ENCODE measurements at regions not wholly inside any gene's neighbourhood (a gene's known extent, or its start where the extent isn't known, plus 50 kb on each side); places are given as distances from the start of the nearest gene placed in this dataset.

DNA sequence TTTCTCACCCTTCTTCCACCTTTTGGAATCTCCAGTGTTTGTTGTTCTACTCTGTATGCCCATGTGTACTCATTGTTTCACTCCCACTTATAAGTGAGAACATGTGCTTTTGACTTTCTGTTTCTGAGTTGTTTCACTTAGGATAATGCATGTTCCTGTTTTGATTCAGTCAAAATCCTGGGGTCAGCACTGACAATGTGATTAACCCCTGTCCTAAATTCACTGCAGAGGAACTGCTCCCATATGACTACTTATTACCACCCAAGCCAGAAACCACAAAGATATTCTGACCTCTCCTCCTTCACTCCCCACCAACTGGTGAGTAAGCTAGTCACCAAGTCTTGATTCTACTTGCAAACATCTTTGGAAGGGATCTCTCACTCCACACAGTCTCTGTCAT, 251.4 kb upstream of the TCF4 start:
- no peak overlapping the region for H3K27ac ChIP-seq
- intact Hi-C loops (cut with DNase I; ENCODE audit: low total_unique reads): no loop called here
- TF ChIP-seq, protein P1, sequence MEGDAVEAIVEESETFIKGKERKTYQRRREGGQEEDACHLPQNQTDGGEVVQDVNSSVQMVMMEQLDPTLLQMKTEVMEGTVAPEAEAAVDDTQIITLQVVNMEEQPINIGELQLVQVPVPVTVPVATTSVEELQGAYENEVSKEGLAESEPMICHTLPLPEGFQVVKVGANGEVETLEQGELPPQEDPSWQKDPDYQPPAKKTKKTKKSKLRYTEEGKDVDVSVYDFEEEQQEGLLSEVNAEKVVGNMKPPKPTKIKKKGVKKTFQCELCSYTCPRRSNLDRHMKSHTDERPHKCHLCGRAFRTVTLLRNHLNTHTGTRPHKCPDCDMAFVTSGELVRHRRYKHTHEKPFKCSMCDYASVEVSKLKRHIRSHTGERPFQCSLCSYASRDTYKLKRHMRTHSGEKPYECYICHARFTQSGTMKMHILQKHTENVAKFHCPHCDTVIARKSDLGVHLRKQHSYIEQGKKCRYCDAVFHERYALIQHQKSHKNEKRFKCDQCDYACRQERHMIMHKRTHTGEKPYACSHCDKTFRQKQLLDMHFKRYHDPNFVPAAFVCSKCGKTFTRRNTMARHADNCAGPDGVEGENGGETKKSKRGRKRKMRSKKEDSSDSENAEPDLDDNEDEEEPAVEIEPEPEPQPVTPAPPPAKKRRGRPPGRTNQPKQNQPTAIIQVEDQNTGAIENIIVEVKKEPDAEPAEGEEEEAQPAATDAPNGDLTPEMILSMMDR (IDR thresholded peaks at IDR 0.05): no peak
- TF ChIP-seq POLR2A (IDR thresholded peaks at IDR 0.05): no peak
- no peaks in the 10 kb centered on the region for H3K27me3 ChIP-seq
- H3K4me1 ChIP-seq: no peaks in the 10 kb centered on the region
- H3K36me3 ChIP-seq (ENCODE audit: low read depth, missing control alignments): no peaks in the 10 kb centered on the region
- H3K4me3 ChIP-seq: no peak overlapping the region
- no peak for DNase-seq
- H3K9me3 ChIP-seq: no peaks in the 10 kb centered on the region

DNA sequence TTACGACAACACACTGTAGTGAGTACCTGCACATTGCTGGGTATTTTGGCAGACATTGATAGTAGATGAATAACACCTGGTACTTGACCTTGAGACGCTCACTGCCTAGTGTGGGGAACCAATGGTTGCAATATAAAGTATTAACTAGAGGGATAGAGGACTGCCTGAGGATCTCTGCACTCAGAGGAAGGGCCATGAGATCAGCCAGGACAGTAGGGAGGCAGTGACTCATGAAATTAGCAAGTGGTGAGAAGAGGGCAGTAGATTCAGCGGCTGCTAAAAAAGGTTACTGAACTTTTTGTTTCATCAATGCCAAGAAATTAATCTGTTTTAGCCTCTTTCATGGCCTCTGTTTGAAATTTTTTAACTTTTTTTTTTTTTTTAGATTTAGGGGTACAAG, 250.8 kb upstream of the TCF4 start:
- no peak for DNase-seq
- TF ChIP-seq POLR2A (IDR thresholded peaks at IDR 0.05): no peak
- TF ChIP-seq, protein P1 (IDR thresholded peaks at IDR 0.05): no peak
- no peaks in the 10 kb centered on the region for H3K36me3 ChIP-seq (ENCODE audit: low read depth, missing control alignments)
- 74 to 80% methylated on average over 3 of the region's 3 CpGs for WGBS, 2 donors
- no peak overlapping the region for H3K27ac ChIP-seq
- H3K27me3 ChIP-seq: no peaks in the 10 kb centered on the region
- H3K9me3 ChIP-seq: no peaks in the 10 kb centered on the region
- intact Hi-C loops (cut with DNase I; ENCODE audit: low total_unique reads): no loop called here
- H3K4me1 ChIP-seq: no peaks in the 10 kb centered on the region
- no peak overlapping the region for H3K4me3 ChIP-seq

DNA sequence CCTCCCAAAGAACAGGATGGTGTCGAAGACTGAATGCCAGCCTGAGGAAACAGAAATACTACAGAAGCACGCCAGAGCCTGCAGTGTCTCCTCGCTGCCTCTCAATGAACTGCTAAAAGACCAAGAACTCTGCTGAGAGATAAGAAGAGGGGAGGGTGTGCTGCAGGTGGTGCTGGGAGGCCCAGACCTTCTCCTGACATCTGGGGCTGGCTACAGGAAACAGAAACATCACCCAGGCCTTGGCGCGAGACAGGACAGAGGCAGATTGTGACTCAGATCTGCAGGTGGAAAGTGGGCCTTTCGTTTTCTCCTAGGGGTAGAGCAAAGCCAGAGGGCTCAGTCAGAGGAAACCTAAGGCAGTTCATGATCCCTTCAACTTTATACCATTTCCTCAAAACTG, 250.3 kb upstream of the TCF4 start:
- intact Hi-C loops (cut with DNase I; ENCODE audit: low total_unique reads): no loop called here
- no peaks in the 10 kb centered on the region for H3K9me3 ChIP-seq
- no peak for DNase-seq
- no peaks in the 10 kb centered on the region for H3K4me1 ChIP-seq
- WGBS, 2 donors: 81 to 87% methylated on average over 6 of the region's 6 CpGs
- H3K4me3 ChIP-seq: no peak overlapping the region
- no peak overlapping the region for H3K27ac ChIP-seq
- no peaks in the 10 kb centered on the region for H3K36me3 ChIP-seq (ENCODE audit: low read depth, missing control alignments)
- TF ChIP-seq, protein P1 (IDR thresholded peaks at IDR 0.05): no peak
- TF ChIP-seq POLR2A (IDR thresholded peaks at IDR 0.05): no peak
- no peaks in the 10 kb centered on the region for H3K27me3 ChIP-seq

DNA sequence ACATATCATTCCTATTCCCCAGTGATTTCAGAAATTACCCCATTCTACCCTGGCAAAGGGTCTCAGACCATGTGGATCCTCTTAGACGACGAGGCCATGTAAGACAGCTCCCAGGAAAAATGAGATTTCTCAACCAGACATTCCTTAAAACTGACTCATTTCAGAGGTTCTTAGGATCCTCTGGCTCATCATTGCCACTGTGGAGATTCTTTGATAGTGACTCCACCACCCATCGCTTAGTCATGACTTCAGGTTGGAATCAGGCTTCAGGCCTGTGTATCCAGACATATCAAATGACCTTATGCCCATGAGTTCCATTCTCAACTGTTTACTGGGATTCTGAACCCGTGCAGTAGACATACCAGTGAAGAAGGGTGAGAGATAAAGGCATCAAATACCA, 245.6 kb upstream of the TCF4 start:
- no peak overlapping the region for H3K27ac ChIP-seq
- intact Hi-C loops (cut with DNase I; ENCODE audit: low total_unique reads): no loop called here
- 91 to 92% methylated on average over 4 of the region's 4 CpGs for WGBS, 2 donors
- no peaks in the 10 kb centered on the region for H3K4me1 ChIP-seq
- H3K27me3 ChIP-seq: no peaks in the 10 kb centered on the region
- H3K4me3 ChIP-seq: no peak overlapping the region
- TF ChIP-seq POLR2A (IDR thresholded peaks at IDR 0.05): no peak
- TF ChIP-seq, protein P1 (IDR thresholded peaks at IDR 0.05): no peak
- no peaks in the 10 kb centered on the region for H3K9me3 ChIP-seq
- no peaks in the 10 kb centered on the region for H3K36me3 ChIP-seq (ENCODE audit: low read depth, missing control alignments)
- DNase-seq: no peak

DNA sequence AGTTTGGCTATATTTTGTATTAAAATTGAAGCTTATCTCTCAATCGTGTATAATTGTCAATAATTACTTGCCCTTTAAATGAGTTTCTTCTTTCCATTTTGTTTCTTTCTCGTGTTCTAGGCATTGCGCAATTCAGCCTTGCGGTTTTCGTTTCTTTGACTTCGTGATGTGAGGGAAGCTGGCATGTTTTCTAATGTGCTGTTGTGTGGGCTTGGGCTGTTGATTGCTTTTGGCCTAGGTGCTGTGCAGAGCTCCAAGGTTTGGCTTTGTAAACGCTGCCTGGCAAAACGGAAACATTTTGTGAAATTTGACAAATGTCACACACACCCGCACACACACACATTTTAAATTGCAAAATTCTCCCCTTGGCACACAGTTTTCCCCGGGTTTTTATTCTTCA, 242.6 kb upstream of the TCF4 start:
- H3K36me3 ChIP-seq (ENCODE audit: low read depth, missing control alignments): no peaks in the 10 kb centered on the region
- 80 to 82% methylated on average over 10 of the region's 10 CpGs for WGBS, 2 donors
- TF ChIP-seq, protein P1 (IDR thresholded peaks at IDR 0.05): no peak
- no peak for TF ChIP-seq POLR2A (IDR thresholded peaks at IDR 0.05)
- DNase-seq: no peak
- intact Hi-C loops (cut with DNase I; ENCODE audit: low total_unique reads): no loop called here
- H3K27me3 ChIP-seq: no peaks in the 10 kb centered on the region
- H3K27ac ChIP-seq: no peak overlapping the region
- no peaks in the 10 kb centered on the region for H3K9me3 ChIP-seq
- H3K4me3 ChIP-seq: no peak overlapping the region
- H3K4me1 ChIP-seq: no peaks in the 10 kb centered on the region
